Memory B cell (primary cell): ENCODE measurements at regions not wholly inside any gene's neighbourhood (a gene's known extent, or its start where the extent isn't known, plus 50 kb on each side); places are given as distances from the start of the nearest gene placed in this dataset.

ENCODE experiments used
- ATAC-seq: fragments of 150-1000 bp; cut with Tn5 transposase; 2 replicates; pipeline ENCODE4 v1.10.0; 2021; ENCODE audit warnings: low read depth, mild to moderate bottlenecking, moderate library complexity
- DNase-seq, 2 donors: peaks; one replicate each; pipeline ENCODE4 v3.0.0; 2022; ENCODE audit warnings: low spot score in 2 of 2
- H3K27ac Mint-ChIP-seq: one replicate; pipeline ENCODE4 v1.8.0; 2022; ENCODE audit warnings: mild to moderate bottlenecking, moderate library complexity, mixed read lengths
- H3K27me3 Mint-ChIP-seq: one replicate; pipeline ENCODE4 v1.8.0; 2022; ENCODE audit warnings: mixed read lengths
- H3K36me3 Mint-ChIP-seq: one replicate; pipeline ENCODE4 v1.8.0; 2022; ENCODE audit warnings: mild to moderate bottlenecking, mixed read lengths
- H3K4me1 Mint-ChIP-seq: one replicate; pipeline ENCODE4 v1.8.0; 2022; ENCODE audit warnings: mixed read lengths
- H3K4me3 Mint-ChIP-seq: one replicate; pipeline ENCODE4 v1.8.0; 2022; ENCODE audit warnings: mild to moderate bottlenecking, moderate library complexity, mixed read lengths
- H3K9me3 Mint-ChIP-seq: one replicate; pipeline ENCODE4 v1.8.0; 2022; ENCODE audit warnings: mixed read lengths

GRCh38 chr10:118948786-118949185 is 80.7 kb upstream of the NANOS1 start:
- H3K9me3 Mint-ChIP-seq = no peaks in the 10 kb centered on the region
- peaks cover 4% of the 10 kb centered on the region for H3K4me1 Mint-ChIP-seq
- H3K27me3 Mint-ChIP-seq = peaks cover 21% of the 10 kb centered on the region
- DNase-seq (no peak), ATAC-seq (no peak)
- no peak overlapping the region for H3K27ac Mint-ChIP-seq
- no peak overlapping the region for H3K4me3 Mint-ChIP-seq
- H3K36me3 Mint-ChIP-seq = no peaks in the 10 kb centered on the region

GRCh38 chr10:118950190-118950680 is 79.3 kb upstream of the NANOS1 start:
- no peak overlapping the region for H3K27ac Mint-ChIP-seq
- H3K27me3 Mint-ChIP-seq = peaks cover 21% of the 10 kb centered on the region
- ATAC-seq (no peak), DNase-seq (no peak)
- H3K36me3 Mint-ChIP-seq = no peaks in the 10 kb centered on the region
- H3K4me3 Mint-ChIP-seq = no peak overlapping the region
- peaks cover 4% of the 10 kb centered on the region for H3K4me1 Mint-ChIP-seq
- H3K9me3 Mint-ChIP-seq = no peaks in the 10 kb centered on the region

- H3K36me3 Mint-ChIP-seq = no peaks in the 10 kb centered on the region
- no peak for DNase-seq
- H3K9me3 Mint-ChIP-seq = no peaks in the 10 kb centered on the region
- H3K4me3 Mint-ChIP-seq = no peak overlapping the region
- ATAC-seq = no peak
- H3K4me1 Mint-ChIP-seq = peaks cover 4% of the 10 kb centered on the region
- peaks cover 18% of the 10 kb centered on the region for H3K27me3 Mint-ChIP-seq
- H3K27ac Mint-ChIP-seq = no peak overlapping the region
Observed at GRCh38 chr10:118950997-118951637, 78.4 kb upstream of the NANOS1 start.

GRCh38 chr10:118952493-118953295 is 76.8 kb upstream of the NANOS1 start:
- Mint-ChIP-seq H3K27ac (no peak overlapping the region), H3K9me3 (no peaks in the 10 kb centered on the region), H3K4me3 (no peak overlapping the region), H3K4me1 (no peaks in the 10 kb centered on the region), H3K27me3 (peaks cover 15% of the 10 kb centered on the region), H3K36me3 (no peaks in the 10 kb centered on the region)
- ATAC-seq (no peak), DNase-seq (no peak)

- Mint-ChIP-seq H3K27ac (no peak overlapping the region), H3K9me3 (no peaks in the 10 kb centered on the region), H3K4me1 (no peaks in the 10 kb centered on the region), H3K4me3 (no peak overlapping the region), H3K36me3 (no peaks in the 10 kb centered on the region), H3K27me3 (peaks cover 11% of the 10 kb centered on the region)
- ATAC-seq (no peak), DNase-seq (no peak)
Observed at GRCh38 chr10:118953598-118954393, 75.7 kb upstream of the NANOS1 start.

- H3K4me1 Mint-ChIP-seq = no peaks in the 10 kb centered on the region
- no peak for ATAC-seq
Observed at GRCh38 chr10:118955531-118955930, 74.0 kb upstream of the NANOS1 start.

GRCh38 chr10:118955951-118956801 is 73.3 kb upstream of the NANOS1 start:
- DNase-seq (no peak), ATAC-seq (no peak)
- Mint-ChIP-seq H3K4me1 (no peaks in the 10 kb centered on the region), H3K4me3 (no peak overlapping the region), H3K27ac (no peak overlapping the region), H3K27me3 (peaks cover 8% of the 10 kb centered on the region), H3K36me3 (no peaks in the 10 kb centered on the region), H3K9me3 (no peaks in the 10 kb centered on the region)

More at GRCh38 chr10:118955531-118955930, 74.0 kb upstream of the NANOS1 start:
- no peak for DNase-seq
- Mint-ChIP-seq H3K36me3 (no peaks in the 10 kb centered on the region), H3K9me3 (no peaks in the 10 kb centered on the region), H3K4me3 (no peak overlapping the region), H3K27me3 (peaks cover 7% of the 10 kb centered on the region), H3K27ac (no peak overlapping the region)

- peaks cover 8% of the 10 kb centered on the region for H3K27me3 Mint-ChIP-seq
- H3K4me1 Mint-ChIP-seq = no peaks in the 10 kb centered on the region
- no peaks in the 10 kb centered on the region for H3K36me3 Mint-ChIP-seq
- no peaks in the 10 kb centered on the region for H3K9me3 Mint-ChIP-seq
- ATAC-seq = no peak
- H3K4me3 Mint-ChIP-seq = no peak overlapping the region
- H3K27ac Mint-ChIP-seq = no peak overlapping the region
- no peak for DNase-seq
Observed at GRCh38 chr10:118956802-118957442, 72.6 kb upstream of the NANOS1 start.

- Mint-ChIP-seq H3K36me3 (no peaks in the 10 kb centered on the region), H3K4me1 (no peaks in the 10 kb centered on the region), H3K4me3 (no peak overlapping the region), H3K27me3 (peaks cover 8% of the 10 kb centered on the region), H3K27ac (no peak overlapping the region), H3K9me3 (no peaks in the 10 kb centered on the region)
- no peak for ATAC-seq
- no peak for DNase-seq
Observed at GRCh38 chr10:118957443-118957825, 72.1 kb upstream of the NANOS1 start.

GRCh38 chr10:118957966-118958365 is 71.5 kb upstream of the NANOS1 start:
- Mint-ChIP-seq H3K4me3 (no peak overlapping the region), H3K27me3 (peaks cover 11% of the 10 kb centered on the region), H3K27ac (no peak overlapping the region), H3K4me1 (no peaks in the 10 kb centered on the region), H3K36me3 (no peaks in the 10 kb centered on the region), H3K9me3 (no peaks in the 10 kb centered on the region)
- DNase-seq (no peak), ATAC-seq (no peak)

- H3K36me3 Mint-ChIP-seq = no peaks in the 10 kb centered on the region
- H3K4me3 Mint-ChIP-seq = no peak overlapping the region
- H3K9me3 Mint-ChIP-seq = no peaks in the 10 kb centered on the region
- ATAC-seq (no peak), DNase-seq (no peak)
- H3K27me3 Mint-ChIP-seq = peaks cover 11% of the 10 kb centered on the region
- no peak overlapping the region for H3K27ac Mint-ChIP-seq
- H3K4me1 Mint-ChIP-seq = no peaks in the 10 kb centered on the region
Observed at GRCh38 chr10:118958559-118958958, 71.0 kb upstream of the NANOS1 start.

- H3K27ac Mint-ChIP-seq = no peak overlapping the region
Observed at GRCh38 chr10:118958984-118959925, 70.3 kb upstream of the NANOS1 start.

More at GRCh38 chr10:118958984-118959925, 70.3 kb upstream of the NANOS1 start:
- Mint-ChIP-seq H3K4me3 (no peak overlapping the region), H3K27me3 (peaks cover 15% of the 10 kb centered on the region), H3K9me3 (no peaks in the 10 kb centered on the region), H3K4me1 (no peaks in the 10 kb centered on the region), H3K36me3 (no peaks in the 10 kb centered on the region)
- ATAC-seq (no peak), DNase-seq (no peak)
